Cardiac fibroblast (primary cell): ENCODE measurements at regions not wholly inside any gene's neighbourhood (a gene's known extent, or its start where the extent isn't known, plus 50 kb on each side); places are given as distances from the start of the nearest gene placed in this dataset.

Experiments used
- DNase-seq, 2 donors: peaks; one replicate each; pipeline versions ENCODE4 v3.0.0 to v3.0.0-alpha.2; 2010; ENCODE audit warnings: low read depth in 2 of 2
- H3K4me3 ChIP-seq, 2 donors: replicated peaks in 1 of 2; 1 replicate in 1 of 2; 2 replicates in 1 of 2; pipeline ENCODE4 v1.5.1; 2011; ENCODE audit warnings: low read depth in 2 of 2, low read length in 2 of 2, mild to moderate bottlenecking in 2 of 2, moderate library complexity in 1 of 2
- CTCF ChIP-seq: IDR thresholded peaks from one replicate; pipeline ENCODE4 v1.5.1; 2011; ENCODE audit warnings: low read depth, mild to moderate bottlenecking, low read length, inconsistent platforms

- DNase-seq = no peak
- no peak overlapping the region for H3K4me3 ChIP-seq
- TF ChIP-seq CTCF = no peak
These were observed 260.3 kb upstream of the MOCS1 start for GRCh38 chr6:40194447-40195170.

GRCh38 chr6:40192516-40192915 lies 258.3 kb upstream of the MOCS1 start:
- TF ChIP-seq CTCF = no peak
- no peak for DNase-seq
- H3K4me3 ChIP-seq = no peak overlapping the region

- TF ChIP-seq CTCF = no peak
- DNase-seq = no peak
These were observed 254.7 kb upstream of the MOCS1 start for GRCh38 chr6:40188931-40189330.

GRCh38 chr6:40187535-40188144 lies 253.4 kb upstream of the MOCS1 start:
- DNase-seq = no peak
- TF ChIP-seq CTCF = no peak
- no peak overlapping the region for H3K4me3 ChIP-seq

More at GRCh38 chr6:40188931-40189330, 254.7 kb upstream of the MOCS1 start:
- no peak overlapping the region for H3K4me3 ChIP-seq

GRCh38 chr6:40185486-40185885 lies 251.2 kb upstream of the MOCS1 start:
- no peak for DNase-seq
- no peak for TF ChIP-seq CTCF
- no peak overlapping the region for H3K4me3 ChIP-seq

GRCh38 chr6:40183902-40184301 lies 249.6 kb upstream of the MOCS1 start:
- no peak for TF ChIP-seq CTCF
- H3K4me3 ChIP-seq = no peak overlapping the region
- no peak for DNase-seq
